22Rv1 (cell line): ENCODE measurements at regions not wholly inside any gene's neighbourhood (a gene's known extent, or its start where the extent isn't known, plus 50 kb on each side); places are given as distances from the start of the nearest gene placed in this dataset.
"Not testable (repeated sequence)": the region's sequence is repeated elsewhere in the genome, so short reads cannot be mapped to it uniquely, and the experiment has no call there.

Source experiments
- H3K27ac ChIP-seq: fragments of 450-650 bp; 2 replicates; pipeline ENCODE4 v1.5.1; 2017
- ZFX ChIP-seq: fragments of 450-650 bp; IDR thresholded peaks from 2 replicates; pipeline ENCODE4 v1.6.1; 2017; ENCODE audit warnings: antibody characterized with exemption, borderline replicate concordance
- TF ChIP-seq, protein P1 (sequence below): fragments of 450-650 bp; IDR thresholded peaks from 2 replicates; pipeline ENCODE4 v1.5.1; 2017; ENCODE audit warnings: mild to moderate bottlenecking

DNA sequence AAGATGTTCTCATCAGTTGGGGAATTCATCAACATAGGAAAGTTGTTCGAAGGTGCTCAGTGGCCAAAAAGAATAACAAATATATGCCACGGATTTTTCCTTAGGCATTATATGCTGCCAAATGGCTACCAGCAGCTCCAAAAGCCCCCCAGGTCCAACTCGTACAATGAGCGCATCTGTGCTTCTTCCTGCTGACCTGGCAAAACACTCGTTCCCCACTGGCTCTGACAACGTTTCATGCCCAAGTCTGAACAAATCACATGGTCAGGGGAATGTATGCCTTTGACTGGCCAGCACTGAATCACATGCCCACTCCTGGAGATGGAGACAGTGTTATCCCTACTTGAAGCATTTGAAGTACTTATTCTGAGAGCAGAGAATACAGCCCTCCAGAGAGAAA lies 59.9 kb upstream of the SPP1 start:
- no peak for TF ChIP-seq ZFX
- TF ChIP-seq, protein P1, sequence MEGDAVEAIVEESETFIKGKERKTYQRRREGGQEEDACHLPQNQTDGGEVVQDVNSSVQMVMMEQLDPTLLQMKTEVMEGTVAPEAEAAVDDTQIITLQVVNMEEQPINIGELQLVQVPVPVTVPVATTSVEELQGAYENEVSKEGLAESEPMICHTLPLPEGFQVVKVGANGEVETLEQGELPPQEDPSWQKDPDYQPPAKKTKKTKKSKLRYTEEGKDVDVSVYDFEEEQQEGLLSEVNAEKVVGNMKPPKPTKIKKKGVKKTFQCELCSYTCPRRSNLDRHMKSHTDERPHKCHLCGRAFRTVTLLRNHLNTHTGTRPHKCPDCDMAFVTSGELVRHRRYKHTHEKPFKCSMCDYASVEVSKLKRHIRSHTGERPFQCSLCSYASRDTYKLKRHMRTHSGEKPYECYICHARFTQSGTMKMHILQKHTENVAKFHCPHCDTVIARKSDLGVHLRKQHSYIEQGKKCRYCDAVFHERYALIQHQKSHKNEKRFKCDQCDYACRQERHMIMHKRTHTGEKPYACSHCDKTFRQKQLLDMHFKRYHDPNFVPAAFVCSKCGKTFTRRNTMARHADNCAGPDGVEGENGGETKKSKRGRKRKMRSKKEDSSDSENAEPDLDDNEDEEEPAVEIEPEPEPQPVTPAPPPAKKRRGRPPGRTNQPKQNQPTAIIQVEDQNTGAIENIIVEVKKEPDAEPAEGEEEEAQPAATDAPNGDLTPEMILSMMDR = no peak
- no peak overlapping the region for H3K27ac ChIP-seq

DNA sequence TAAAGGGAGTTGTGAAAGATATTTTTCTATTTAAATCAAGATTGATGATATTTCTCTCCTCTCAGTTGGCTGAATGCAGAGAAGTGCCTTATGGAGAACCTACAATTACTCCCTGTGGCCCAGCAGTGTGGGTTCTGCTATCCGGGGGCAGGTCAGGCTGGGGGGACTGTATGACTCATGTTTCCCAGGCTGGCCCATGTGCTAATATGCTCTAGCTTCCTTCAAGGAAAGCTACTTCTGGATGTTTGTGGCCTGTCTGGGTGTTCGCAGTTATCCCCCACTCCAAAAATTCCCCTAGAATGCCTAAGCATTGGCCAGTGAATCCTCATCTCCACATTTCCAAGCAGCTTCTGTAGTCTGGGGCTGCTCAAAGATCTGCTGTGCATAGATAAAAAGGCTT lies 58.9 kb upstream of the SPP1 start:
- H3K27ac ChIP-seq = no peak overlapping the region
- no peak for TF ChIP-seq ZFX
- TF ChIP-seq, protein P1 = no peak

DNA sequence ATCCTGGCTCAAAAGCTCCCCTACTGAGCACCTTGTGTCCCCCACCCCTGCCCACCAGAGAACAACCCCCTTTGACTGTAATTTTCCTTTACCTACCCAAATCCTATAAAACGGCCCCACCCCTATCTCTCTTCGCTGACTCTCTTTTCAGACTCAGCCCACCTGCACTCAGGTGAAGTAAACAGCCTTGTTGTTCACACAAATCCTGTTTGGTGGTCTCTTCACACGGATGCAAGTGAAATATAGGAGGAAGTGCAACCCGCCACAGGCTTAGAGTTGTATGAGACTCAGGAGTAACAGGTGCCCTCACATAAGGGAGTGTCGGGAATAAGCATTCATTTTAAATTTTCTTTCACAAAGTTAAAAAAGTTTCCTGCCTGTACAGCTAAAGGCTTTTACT lies 57.6 kb upstream of the SPP1 start:
- H3K27ac ChIP-seq = not testable (repeated sequence)

DNA sequence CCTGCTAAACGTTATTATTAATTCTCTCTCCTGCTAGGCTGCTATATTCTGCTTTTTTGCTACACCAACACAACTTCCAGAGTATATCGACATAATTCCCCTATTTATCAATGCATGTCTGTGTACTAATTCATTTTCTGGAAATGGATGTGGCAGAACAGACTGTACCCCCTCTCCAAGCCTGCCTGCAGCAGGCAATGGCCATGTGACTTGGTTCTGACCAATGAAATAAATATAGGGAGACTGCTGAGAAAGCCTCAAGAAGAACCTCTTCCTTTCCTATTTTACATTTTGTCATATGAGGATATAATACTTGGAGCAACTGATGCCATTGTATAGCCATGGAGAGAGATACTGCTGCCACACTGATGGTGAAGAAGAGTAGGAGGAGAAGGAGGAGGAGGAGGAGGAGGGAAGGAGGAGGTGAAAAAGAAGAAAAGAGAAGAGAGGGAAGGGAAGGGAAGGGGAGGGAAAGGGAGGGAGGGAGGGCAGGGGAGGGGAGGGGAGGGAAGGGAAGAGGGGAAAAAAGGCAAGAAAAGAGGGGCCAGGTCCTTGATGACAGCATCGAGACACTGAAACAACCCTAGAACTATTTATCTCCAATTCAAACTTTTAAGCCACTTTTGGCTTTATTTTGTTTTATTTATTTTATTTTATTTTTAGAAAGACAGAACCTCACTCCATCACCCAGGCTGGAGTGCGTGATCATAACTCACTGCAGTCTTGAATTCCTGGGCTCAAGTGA lies 57.0 kb upstream of the SPP1 start:
- H3K27ac ChIP-seq = no peak overlapping the region
- TF ChIP-seq, protein P1 = no peak
- TF ChIP-seq ZFX = no peak

DNA sequence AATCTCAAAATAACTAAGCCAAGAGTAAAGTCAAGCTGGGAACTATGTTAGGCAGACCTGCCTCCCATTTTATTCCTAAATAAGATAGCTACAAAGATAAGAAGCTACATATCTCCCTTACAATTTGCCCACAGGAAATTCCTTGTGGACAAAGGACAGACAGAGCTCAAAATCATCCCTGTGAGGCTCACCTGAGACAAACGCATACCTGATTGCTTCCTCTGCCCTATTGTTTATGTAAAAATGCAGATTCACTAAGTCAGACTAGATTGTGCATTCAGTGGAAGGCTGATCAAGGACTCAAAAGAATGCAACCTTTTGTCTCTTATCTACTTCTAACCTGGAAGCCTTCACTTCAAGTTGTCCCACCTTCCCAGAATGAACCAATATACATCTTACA lies 56.2 kb upstream of the SPP1 start:
- H3K27ac ChIP-seq = not testable (repeated sequence)

DNA sequence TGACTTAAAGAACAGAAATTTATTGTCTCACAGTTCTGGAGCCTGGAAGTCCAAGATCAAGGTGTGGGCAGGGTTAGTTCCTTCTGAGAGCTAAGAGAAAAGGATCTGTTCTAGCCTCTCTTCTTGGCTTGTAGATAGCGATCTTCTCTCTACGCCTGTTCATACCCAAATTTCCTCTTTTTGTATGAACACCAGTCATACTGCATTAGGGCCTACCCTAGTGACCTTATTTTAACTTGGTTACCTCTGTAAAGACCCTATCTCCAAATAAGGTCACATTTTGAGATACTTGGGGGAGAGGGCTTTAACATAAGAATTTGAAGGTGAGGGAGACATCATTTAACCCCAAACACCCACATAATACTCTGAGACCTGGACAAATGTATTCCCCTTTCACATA lies 55.6 kb upstream of the SPP1 start:
- TF ChIP-seq ZFX = no peak
- TF ChIP-seq, protein P1 = no peak

DNA sequence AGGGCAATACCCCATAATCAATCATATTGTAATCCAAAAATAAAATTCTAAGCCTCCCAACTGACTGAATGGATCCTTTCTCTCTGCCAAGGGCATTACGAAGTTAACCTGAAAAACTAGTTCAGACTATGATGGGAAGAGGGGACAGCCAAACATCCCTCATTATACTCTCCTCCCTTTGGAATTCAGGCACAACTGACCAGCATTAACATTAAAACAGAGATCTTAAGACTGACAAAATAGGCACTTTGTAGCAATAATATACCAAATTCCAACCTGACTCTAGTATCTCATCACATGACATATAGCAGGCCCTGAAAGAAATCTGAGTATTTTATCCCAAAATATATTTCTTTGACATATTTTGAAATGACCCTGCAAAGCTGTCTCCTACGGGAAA lies 55.0 kb upstream of the SPP1 start:
- TF ChIP-seq ZFX = no peak
- TF ChIP-seq, protein P1 = no peak
- no peak overlapping the region for H3K27ac ChIP-seq

More for the DNA sequence above, 55.6 kb upstream of the SPP1 start:
- H3K27ac ChIP-seq = no peak overlapping the region

DNA sequence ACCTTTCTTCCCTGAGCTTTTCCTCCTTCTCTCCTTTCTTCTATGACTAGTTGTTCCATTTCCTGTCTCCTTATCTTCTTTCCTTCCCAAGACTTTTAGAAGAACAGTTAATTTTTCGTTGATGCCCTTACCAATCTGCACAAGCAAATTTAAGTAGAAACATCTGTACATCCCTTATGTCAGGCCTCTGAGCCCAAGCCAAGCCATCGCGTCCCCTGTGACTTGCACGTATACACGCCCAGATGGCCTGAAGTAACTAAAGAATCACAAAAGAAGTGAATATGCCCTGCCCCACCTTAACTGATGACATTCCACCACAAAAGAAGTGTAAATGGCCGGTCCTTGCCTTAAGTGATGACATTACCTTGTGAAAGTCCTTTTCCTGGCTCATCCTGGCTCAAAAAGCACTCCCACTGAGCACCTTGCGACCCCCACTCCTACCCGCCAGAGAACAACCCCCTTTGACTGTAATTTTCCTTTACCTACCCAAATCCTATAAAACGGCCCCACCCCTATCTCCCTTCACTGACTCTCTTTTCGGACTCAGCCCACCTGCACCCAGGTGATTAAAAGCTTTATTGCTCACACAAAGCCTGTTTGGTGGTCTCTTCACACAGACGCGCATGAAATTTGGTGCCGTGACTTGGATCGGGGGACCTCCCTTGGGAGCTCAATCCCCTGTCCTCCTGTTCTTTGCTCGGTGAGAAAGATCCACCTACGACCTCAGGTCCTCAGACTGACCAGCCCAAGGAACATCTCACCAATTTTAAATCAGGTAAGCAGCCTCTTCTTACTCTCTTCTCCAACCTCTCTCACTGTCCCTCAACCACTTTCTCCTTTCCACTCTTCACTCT lies 53.7 kb upstream of the SPP1 start:
- H3K27ac ChIP-seq = not testable (repeated sequence)

DNA sequence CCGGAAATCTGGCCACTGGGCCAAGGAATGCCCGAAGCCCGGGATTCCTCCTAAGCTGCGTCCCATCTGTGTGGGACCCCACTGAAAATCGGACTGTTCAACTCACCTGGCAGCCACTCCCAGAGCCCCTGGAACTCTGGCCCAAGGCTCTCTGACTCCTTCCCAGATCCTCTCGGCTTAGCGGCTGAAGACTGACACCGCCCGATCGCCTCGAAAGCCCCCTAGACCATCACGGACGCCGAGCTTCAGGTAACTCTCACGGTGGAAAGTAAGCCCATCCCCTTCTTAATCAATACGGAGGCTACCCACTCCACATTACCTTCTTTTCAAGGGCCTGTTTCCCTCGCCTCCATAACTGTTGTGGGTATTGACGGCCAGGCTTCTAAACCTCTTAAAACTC lies 51.4 kb upstream of the SPP1 start:
- not testable (repeated sequence) for H3K27ac ChIP-seq
